Sigmoid colon (tissue), 4 donors: ENCODE measurements at regions not wholly inside any gene's neighbourhood (a gene's known extent, or its start where the extent isn't known, plus 50 kb on each side); places are given as distances from the start of the nearest gene placed in this dataset.

ENCODE experiments used
- CTCF ChIP-seq, 4 experiments: fragments of 450-650 bp in 3 of 4; fragments of 200-600 bp in 1 of 4; IDR thresholded peaks; one replicate each; pipeline ENCODE4 v1.5.1; 2016 to 2019; ENCODE audit warnings: antibody characterized with exemption in 4 of 4, mild to moderate bottlenecking in 3 of 4, moderate library complexity in 2 of 4
- EP300 ChIP-seq, 4 donors: sonication (generic); formaldehyde crosslinking; IDR thresholded peaks; one replicate each; pipeline ENCODE4 v1.6.1; 2017; ENCODE audit warnings: antibody characterized with exemption in 4 of 4
- POLR2A ChIP-seq, 2 donors: fragments of 450-650 bp; IDR thresholded peaks; one replicate each; pipeline ENCODE4 v1.6.1; 2016; ENCODE audit warnings: antibody characterized with exemption in 2 of 2, mild to moderate bottlenecking in 2 of 2, moderate library complexity in 2 of 2
- POLR2AphosphoS5 ChIP-seq, 4 donors: sonication (generic); formaldehyde crosslinking; IDR thresholded peaks; one replicate each; pipeline ENCODE4 v1.6.1; 2017; ENCODE audit warnings: antibody characterized with exemption in 4 of 4

- TF ChIP-seq POLR2A (IDR thresholded peaks at IDR 0.05) (no peak), CTCF (IDR thresholded peaks at IDR 0.05) (no peak), POLR2AphosphoS5 (IDR thresholded peaks at IDR 0.05) (no peak), EP300 (IDR thresholded peaks at IDR 0.05) (no peak)
Measured at GRCh38 chr7:98753989-98754479, 115.8 kb downstream of the TMEM130 start.
